Stimulated activated CD8-positive, alpha-beta memory T cell treated with anti-CD3 and anti-CD28 coated beads, Interleukin-12 subunit alpha, Interleukin-12 subunit beta, amount 100 ng/mL, for 24 hours (primary cell): ENCODE measurements at regions not wholly inside any gene's neighbourhood (a gene's known extent, or its start where the extent isn't known, plus 50 kb on each side); places are given as distances from the start of the nearest gene placed in this dataset.

Experiments used
- DNase-seq: peaks from one replicate; pipeline ENCODE4 v3.0.0-alpha.2; 2020; ENCODE audit errors: extremely low read depth

GRCh38 chr1:38464071-38464661 is 395.4 kb downstream of the RRAGC start:
- DNase-seq, result no peak

- DNase-seq, result no peak
These were observed 396.5 kb downstream of the RRAGC start for GRCh38 chr1:38463074-38463473.

- DNase-seq, result no peak
These were observed 403.1 kb downstream of the RRAGC start for GRCh38 chr1:38456531-38456876.

GRCh38 chr1:38455829-38456530 is 403.6 kb downstream of the RRAGC start:
- DNase-seq, result no peak

GRCh38 chr1:38454749-38455441 is 404.7 kb downstream of the RRAGC start:
- no peak for DNase-seq

- no peak for DNase-seq
These were observed 405.3 kb downstream of the RRAGC start for GRCh38 chr1:38454236-38454635.

- DNase-seq, result no peak
These were observed 405.7 kb upstream of the POU3F1 start for GRCh38 chr1:38452246-38452645.

- DNase-seq, result no peak
These were observed 405.0 kb upstream of the POU3F1 start for GRCh38 chr1:38451541-38451993.

- DNase-seq, result no peak
These were observed 402.3 kb upstream of the POU3F1 start for GRCh38 chr1:38448893-38449292.

- DNase-seq, result no peak
These were observed 400.3 kb upstream of the POU3F1 start for GRCh38 chr1:38446936-38447335.

GRCh38 chr1:38444770-38445442 is 398.3 kb upstream of the POU3F1 start:
- no peak for DNase-seq

GRCh38 chr1:38444311-38444710 is 397.7 kb upstream of the POU3F1 start:
- DNase-seq, result no peak

- no peak for DNase-seq
These were observed 393.8 kb upstream of the POU3F1 start for GRCh38 chr1:38440402-38440801.

GRCh38 chr1:38436749-38437148 is 390.2 kb upstream of the POU3F1 start:
- DNase-seq, result no peak

GRCh38 chr1:38436006-38436405 is 389.4 kb upstream of the POU3F1 start:
- DNase-seq, result no peak

GRCh38 chr1:38433084-38433722 is 386.6 kb upstream of the POU3F1 start:
- DNase-seq, result no peak

GRCh38 chr1:38431535-38432376 is 385.2 kb upstream of the POU3F1 start:
- DNase-seq, result no peak

GRCh38 chr1:38430949-38431348 is 384.4 kb upstream of the POU3F1 start:
- no peak for DNase-seq

GRCh38 chr1:38424677-38425076 is 378.1 kb upstream of the POU3F1 start:
- DNase-seq, result no peak

GRCh38 chr1:38420666-38421065 is 374.1 kb upstream of the POU3F1 start:
- DNase-seq, result no peak
